ENCODE measurements at regions not wholly inside any gene's neighbourhood (a gene's known extent, or its start where the extent isn't known, plus 50 kb on each side); places are given as distances from the start of the nearest gene placed in this dataset.

GRCh38 chr6:56815436-56815835 lies 139.5 kb upstream of the BEND6 start:
- no TSS peak for BruUV-seq (replicated peaks)

GRCh38 chr6:56814802-56815201 lies 140.1 kb upstream of the BEND6 start:
- ATAC-seq (no peak), DNase-seq (ENCODE audit: low read depth, low spot score) (no peak)
- CTCF ChIA-PET, result no interaction called here
- Histone ChIP-seq H3K9ac (ENCODE audit: low read length) (no peak overlapping the region), H3K79me2 (ENCODE audit: insufficient read depth, low read length) (peaks cover 92% of the 10 kb centered on the region), H3K36me3 (ENCODE audit: control insufficient read depth in 1 of 2, insufficient read depth in 2 of 2, low read length in 2 of 2) (no peaks in the 10 kb centered on the region), H3K4me3 (replicated peaks in 1 of 2; ENCODE audit: low read depth in 1 of 2, low read length in 2 of 2) (no peak overlapping the region), H3K9me3 (ENCODE audit: control insufficient read depth in 1 of 2, insufficient read depth in 1 of 2, low read depth in 1 of 2, low read length in 2 of 2) (no peaks in the 10 kb centered on the region), H3K27me3 (ENCODE audit: insufficient read depth, low read length) (no peaks in the 10 kb centered on the region), H2AFZ (ENCODE audit: low read depth, low read length, poor library complexity, severe bottlenecking) (no peak overlapping the region), H3K4me2 (ENCODE audit: low read length) (no peak overlapping the region), H4K20me1 (ENCODE audit: insufficient read depth) (no peaks in the 10 kb centered on the region; the same call in 1 of the 2 replicates), H3K4me1 (ENCODE audit: control insufficient read depth in 1 of 2, insufficient read depth in 2 of 2, low read length in 2 of 2) (peaks cover 4 to 9% of the 10 kb centered on the region in 2 experiments), H3K9me2 (ENCODE audit: insufficient read depth) (no peaks in the 10 kb centered on the region), H3K27ac (ENCODE audit: low read depth, low read length) (no peak overlapping the region)
- no TSS peak for BruUV-seq (replicated peaks)
- POLR2A ChIA-PET, result no interaction called here
- RAD21 ChIA-PET (ENCODE audit: low non-redundant PET in 1 of 2, low total read pairs in 2 of 2, uncharacterized antibody in 2 of 2, unreplicated experiment in 2 of 2), result no interaction called here
- intact Hi-C loops (cut with micrococcal nuclease), result no loop called here
- TF ChIP-seq YY1 (IDR thresholded peaks at IDR 0.05; ENCODE audit: extremely low read depth, insufficient replicate concordance, low read depth, low read length), result no peak
- TF ChIP-seq MAX (IDR thresholded peaks at IDR 0.05), result no peak
- no peak for TF ChIP-seq JUND (IDR thresholded peaks at IDR 0.05)
- TF ChIP-seq SIN3A (IDR thresholded peaks at IDR 0.05; ENCODE audit: low read depth), result no peak
- no peak for TF ChIP-seq POLR2AphosphoS5 (IDR thresholded peaks at IDR 0.05; ENCODE audit: low read depth, low read length)
- no peak for TF ChIP-seq CEBPB (IDR thresholded peaks at IDR 0.05; ENCODE audit: low read depth)
- no peak for TF ChIP-seq ZBTB33 (IDR thresholded peaks at IDR 0.05; ENCODE audit: extremely low read depth, insufficient replicate concordance, low read length)
- TF ChIP-seq ELF1 (IDR thresholded peaks at IDR 0.05; ENCODE audit: borderline replicate concordance, low read depth), result no peak
- no peak for TF ChIP-seq ZFX (IDR thresholded peaks at IDR 0.05)

More at GRCh38 chr6:56815436-56815835, 139.5 kb upstream of the BEND6 start:
- Histone ChIP-seq H3K27me3 (ENCODE audit: insufficient read depth, low read length) (no peaks in the 10 kb centered on the region), H3K9ac (ENCODE audit: low read length) (no peak overlapping the region), H3K4me2 (ENCODE audit: low read length) (no peak overlapping the region), H3K9me2 (ENCODE audit: insufficient read depth) (no peaks in the 10 kb centered on the region), H3K4me3 (replicated peaks in 1 of 2; ENCODE audit: low read depth in 1 of 2, low read length in 2 of 2) (no peak overlapping the region), H3K36me3 (ENCODE audit: control insufficient read depth in 1 of 2, insufficient read depth in 2 of 2, low read length in 2 of 2) (no peaks in the 10 kb centered on the region), H3K27ac (ENCODE audit: low read depth, low read length) (no peak overlapping the region), H3K4me1 (ENCODE audit: control insufficient read depth in 1 of 2, insufficient read depth in 2 of 2, low read length in 2 of 2) (peaks cover 2 to 3% of the 10 kb centered on the region in 2 experiments; a peak in 2 of 4 replicates), H4K20me1 (ENCODE audit: insufficient read depth) (no peaks in the 10 kb centered on the region; the same call in 1 of the 2 replicates), H3K9me3 (ENCODE audit: control insufficient read depth in 1 of 2, insufficient read depth in 1 of 2, low read depth in 1 of 2, low read length in 2 of 2) (no peaks in the 10 kb centered on the region), H2AFZ (ENCODE audit: low read depth, low read length, poor library complexity, severe bottlenecking) (no peak overlapping the region), H3K79me2 (ENCODE audit: insufficient read depth, low read length) (peaks cover 92% of the 10 kb centered on the region)
- RAD21 ChIA-PET (ENCODE audit: low non-redundant PET in 1 of 2, low total read pairs in 2 of 2, uncharacterized antibody in 2 of 2, unreplicated experiment in 2 of 2), result no interaction called here
- DNase-seq (ENCODE audit: low read depth, low spot score) (no peak), ATAC-seq (no peak)
- intact Hi-C loops (cut with micrococcal nuclease), result no loop called here
- TF ChIP-seq EZH2phosphoT487 (IDR thresholded peaks at IDR 0.05; ENCODE audit: borderline replicate concordance) (no peak), EGR1 (IDR thresholded peaks at IDR 0.05; ENCODE audit: low read depth) (no peak), FOSL1 (IDR thresholded peaks at IDR 0.05; ENCODE audit: low read depth) (no peak), ZNF274 (IDR thresholded peaks at IDR 0.05; ENCODE audit: low read depth, low read length) (no peak), MAX (IDR thresholded peaks at IDR 0.05) (no peak), ZBTB33 (IDR thresholded peaks at IDR 0.05; ENCODE audit: extremely low read depth, insufficient replicate concordance, low read length) (no peak)
- POLR2A ChIA-PET, result no interaction called here
- CTCF ChIA-PET, result no interaction called here
